Upper lobe of left lung (tissue), 6 donors: ENCODE measurements at regions not wholly inside any gene's neighbourhood (a gene's known extent, or its start where the extent isn't known, plus 50 kb on each side); places are given as distances from the start of the nearest gene placed in this dataset.
A peak's percentile ranks its signal among the peaks of the same experiment; 100 is the strongest.

Experiments
- ATAC-seq, 2 donors: fragments of 200-7000 bp; cut with Tn5 transposase; one replicate each; pipeline ENCODE4 v1.9.1; 2022; ENCODE audit warnings: mild to moderate bottlenecking in 2 of 2, moderate library complexity in 2 of 2; ENCODE audit not compliant: low FRiP score in 2 of 2
- DNase-seq, 2 donors: peaks; one replicate each; pipeline ENCODE4 v3.0.0-alpha.2; 2019 to 2020
- H3K27ac ChIP-seq, 4 donors: fragments of 200-600 bp; sonication (generic); one replicate each; pipeline ENCODE4 v1.5.1; 2016 to 2019
- H3K27me3 ChIP-seq, 4 donors: fragments of 200-600 bp; sonication (generic); one replicate each; pipeline ENCODE4 v1.5.1; 2017 to 2019
- H3K36me3 ChIP-seq, 4 donors: fragments of 200-600 bp; sonication (generic); one replicate each; pipeline ENCODE4 v1.5.1; 2016 to 2019
- H3K4me1 ChIP-seq, 4 donors: fragments of 200-600 bp; sonication (generic); one replicate each; pipeline ENCODE4 v1.5.1; 2018 to 2019
- H3K4me3 ChIP-seq, 4 donors: fragments of 200-600 bp; sonication (generic); one replicate each; pipeline ENCODE4 v1.5.1; 2017 to 2019; ENCODE audit warnings: mild to moderate bottlenecking in 2 of 4, moderate library complexity in 1 of 4
- H3K9me3 ChIP-seq, 4 donors: fragments of 200-600 bp; sonication (generic); one replicate each; pipeline ENCODE4 v1.5.1; 2018 to 2019
- EP300 ChIP-seq, 4 donors: sonication (generic); formaldehyde crosslinking; IDR thresholded peaks; one replicate each; pipeline ENCODE4 v1.5.1; 2017; ENCODE audit warnings: antibody characterized with exemption in 4 of 4, control low read depth in 2 of 4
- POLR2A ChIP-seq, 4 donors: fragments of 450-650 bp; IDR thresholded peaks; one replicate each; pipeline ENCODE4 v1.5.1; 2016 to 2017; ENCODE audit warnings: antibody characterized with exemption in 4 of 4, mild to moderate bottlenecking in 2 of 4
- POLR2AphosphoS5 ChIP-seq, 2 donors: sonication (generic); formaldehyde crosslinking; IDR thresholded peaks; one replicate each; pipeline ENCODE4 v1.5.1; 2017; ENCODE audit warnings: antibody characterized with exemption in 2 of 2
- WGBS, 2 donors: methylation state at CpG; one replicate each; pipeline ENCODE4 v1.1.5; 2017 to 2018; 5-methylcytosine and 5-hydroxymethylcytosine counted together
- TF ChIP-seq, protein P1 (sequence below), 6 experiments: fragments of 450-650 bp in 4 of 6; fragments of 200-600 bp in 2 of 6; sonication (generic) in 2 of 6; IDR thresholded peaks; one replicate each; pipeline ENCODE4 v1.5.1; 2016 to 2019; ENCODE audit warnings: antibody characterized with exemption in 6 of 6
- donor health status: DM: no; HTN: no; CAD: no; lungs with moderate emphysema.
- donor health status: DM: no; HTN: yes; CAD: no; lungs with severe emphysema.

DNA sequence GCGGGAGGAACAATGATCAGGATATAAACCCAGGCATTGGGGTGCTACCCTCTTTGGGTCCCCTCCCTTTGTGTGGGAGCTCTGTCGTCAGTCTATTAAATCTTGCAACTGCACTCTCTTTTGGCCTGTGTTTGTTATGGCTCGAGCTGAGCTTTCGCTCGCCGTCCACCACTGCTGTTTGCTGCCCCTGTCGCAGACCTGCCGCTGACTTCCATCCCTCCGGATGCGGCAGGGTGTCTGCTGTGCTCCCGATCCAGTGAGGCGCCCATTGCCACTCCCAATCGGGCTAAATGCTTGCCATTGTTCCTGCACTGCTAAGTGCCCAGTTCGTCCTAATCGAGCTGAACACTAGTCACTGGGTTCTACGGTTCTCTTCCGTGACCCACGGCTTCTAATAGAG lies 1443.7 kb upstream of the CADM2 start:
- DNase-seq, result peak in 1 of 2 donors; percentile 51
- H3K27ac ChIP-seq, result no peak overlapping the region
- H3K9me3 ChIP-seq, result no peaks in the 10 kb centered on the region
- no peaks in the 10 kb centered on the region for H3K36me3 ChIP-seq
- TF ChIP-seq EP300 (IDR thresholded peaks at IDR 0.05), result no peak
- TF ChIP-seq POLR2A (IDR thresholded peaks at IDR 0.05), result no peak
- TF ChIP-seq, protein P1, sequence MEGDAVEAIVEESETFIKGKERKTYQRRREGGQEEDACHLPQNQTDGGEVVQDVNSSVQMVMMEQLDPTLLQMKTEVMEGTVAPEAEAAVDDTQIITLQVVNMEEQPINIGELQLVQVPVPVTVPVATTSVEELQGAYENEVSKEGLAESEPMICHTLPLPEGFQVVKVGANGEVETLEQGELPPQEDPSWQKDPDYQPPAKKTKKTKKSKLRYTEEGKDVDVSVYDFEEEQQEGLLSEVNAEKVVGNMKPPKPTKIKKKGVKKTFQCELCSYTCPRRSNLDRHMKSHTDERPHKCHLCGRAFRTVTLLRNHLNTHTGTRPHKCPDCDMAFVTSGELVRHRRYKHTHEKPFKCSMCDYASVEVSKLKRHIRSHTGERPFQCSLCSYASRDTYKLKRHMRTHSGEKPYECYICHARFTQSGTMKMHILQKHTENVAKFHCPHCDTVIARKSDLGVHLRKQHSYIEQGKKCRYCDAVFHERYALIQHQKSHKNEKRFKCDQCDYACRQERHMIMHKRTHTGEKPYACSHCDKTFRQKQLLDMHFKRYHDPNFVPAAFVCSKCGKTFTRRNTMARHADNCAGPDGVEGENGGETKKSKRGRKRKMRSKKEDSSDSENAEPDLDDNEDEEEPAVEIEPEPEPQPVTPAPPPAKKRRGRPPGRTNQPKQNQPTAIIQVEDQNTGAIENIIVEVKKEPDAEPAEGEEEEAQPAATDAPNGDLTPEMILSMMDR (IDR thresholded peaks at IDR 0.05), result no peak
- no peak for TF ChIP-seq POLR2AphosphoS5 (IDR thresholded peaks at IDR 0.05)
- no peak overlapping the region for H3K4me3 ChIP-seq
- no peak for ATAC-seq
- WGBS, 2 donors, result 87 to 91% methylated on average over 13 to 18 of the region's 18 CpGs
- H3K4me1 ChIP-seq, result no peaks in the 10 kb centered on the region
- H3K27me3 ChIP-seq, result no peaks in the 10 kb centered on the region

DNA sequence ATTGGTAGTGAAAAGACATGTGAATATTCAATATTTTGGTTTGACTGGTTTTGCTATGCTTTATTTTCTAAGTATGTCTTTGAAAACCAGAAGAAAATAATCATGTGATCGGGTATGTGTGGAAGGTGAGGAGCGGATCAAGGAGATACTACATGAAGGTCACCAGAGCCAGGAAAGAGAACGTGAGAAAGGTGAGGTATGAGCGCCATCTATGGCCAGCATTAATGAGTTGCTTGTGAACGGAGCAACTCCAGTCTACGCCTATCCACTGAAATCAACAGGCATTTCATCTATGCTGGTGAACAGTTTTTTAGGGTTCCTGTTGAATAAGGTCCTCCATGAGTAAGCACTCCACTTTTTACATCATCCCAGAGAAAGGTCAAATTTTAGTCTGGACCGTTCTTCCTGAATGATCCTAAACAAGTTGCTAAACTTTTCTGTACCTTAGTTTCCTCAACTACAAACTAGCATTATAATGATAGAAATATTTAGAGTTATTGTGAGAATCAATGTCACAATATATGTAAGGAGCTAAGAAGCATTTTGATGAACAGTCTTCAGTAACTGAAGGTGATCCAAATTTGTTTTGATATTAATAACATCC lies 1435.2 kb upstream of the CADM2 start:
- ATAC-seq, result peak in 1 of 2 donors; percentile 63
- Histone ChIP-seq H3K27me3 (no peaks in the 10 kb centered on the region), H3K4me1 (no peaks in the 10 kb centered on the region), H3K36me3 (no peaks in the 10 kb centered on the region), H3K9me3 (no peaks in the 10 kb centered on the region), H3K27ac (no peak overlapping the region), H3K4me3 (no peak overlapping the region)
- TF ChIP-seq, protein P1 (IDR thresholded peaks at IDR 0.05), result peak in 3 of 6 experiments; percentile 28 to 45 (median 33)
- no peak for TF ChIP-seq POLR2AphosphoS5 (IDR thresholded peaks at IDR 0.05)
- 9 to 12% methylated on average over 7 of the region's 7 CpGs for WGBS, 2 donors
- DNase-seq, result peak in 1 of 2 donors; percentile 27

DNA sequence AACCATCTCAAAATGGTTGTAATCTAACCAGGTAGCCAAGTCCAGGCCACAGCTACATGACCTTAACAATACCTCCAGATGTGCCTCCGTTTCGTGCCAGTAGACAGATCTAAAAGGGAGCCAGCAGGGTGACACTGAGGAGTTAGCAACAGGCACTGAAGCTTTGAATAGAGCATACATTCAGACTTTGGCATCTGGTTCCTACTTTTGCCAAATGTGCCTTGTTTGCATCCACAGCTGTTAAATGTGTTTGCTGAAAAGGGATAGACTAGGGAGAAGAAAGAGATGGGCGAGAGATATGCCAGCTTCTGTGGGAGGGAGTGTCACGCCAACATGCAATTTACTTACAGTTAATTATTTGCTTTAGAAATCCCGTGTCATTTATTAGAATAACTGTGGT lies 1433.9 kb upstream of the CADM2 start:
- Histone ChIP-seq H3K27me3 (no peaks in the 10 kb centered on the region), H3K9me3 (no peaks in the 10 kb centered on the region), H3K36me3 (no peaks in the 10 kb centered on the region), H3K27ac (no peak overlapping the region), H3K4me3 (no peak overlapping the region), H3K4me1 (no peaks in the 10 kb centered on the region)
- ATAC-seq, result no peak
- DNase-seq, result no peak
- TF ChIP-seq POLR2A (IDR thresholded peaks at IDR 0.05) (no peak), EP300 (IDR thresholded peaks at IDR 0.05) (no peak), POLR2AphosphoS5 (IDR thresholded peaks at IDR 0.05) (no peak)
- TF ChIP-seq, protein P1 (IDR thresholded peaks at IDR 0.05), result no peak
- WGBS, 2 donors, result 56 to 73% methylated on average over 5 of the region's 5 CpGs

DNA sequence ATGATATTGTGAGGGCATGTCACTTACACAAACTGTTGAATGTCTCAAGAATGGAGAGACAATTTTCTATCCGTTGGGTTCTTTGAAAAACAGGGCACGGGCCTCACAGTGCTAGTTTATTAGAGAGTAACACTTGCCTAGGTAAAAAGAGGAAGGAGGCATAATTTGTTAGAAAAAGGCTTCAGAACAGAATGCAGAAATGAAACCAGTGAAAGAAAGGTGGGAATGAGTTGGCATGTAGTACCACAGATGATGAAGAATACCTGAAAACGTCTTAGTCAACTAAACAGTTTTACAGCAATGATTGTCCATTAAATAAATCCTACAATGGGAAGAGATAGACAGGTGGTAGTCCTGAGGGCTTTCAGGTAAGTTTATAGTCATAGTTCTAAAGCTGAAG lies 1399.7 kb upstream of the CADM2 start:
- Histone ChIP-seq H3K36me3 (no peaks in the 10 kb centered on the region), H3K27ac (no peak overlapping the region), H3K9me3 (peaks cover 0 to 4% (median 0%) of the 10 kb centered on the region in 4 donors), H3K27me3 (no peaks in the 10 kb centered on the region), H3K4me1 (no peaks in the 10 kb centered on the region), H3K4me3 (no peak overlapping the region)
- no peak for ATAC-seq
- 78 to 84% methylated on average over 3 of the region's 3 CpGs for WGBS, 2 donors
- TF ChIP-seq POLR2A (IDR thresholded peaks at IDR 0.05) (no peak), EP300 (IDR thresholded peaks at IDR 0.05) (no peak), POLR2AphosphoS5 (IDR thresholded peaks at IDR 0.05) (no peak)
- TF ChIP-seq, protein P1 (IDR thresholded peaks at IDR 0.05), result no peak
- DNase-seq, result no peak

DNA sequence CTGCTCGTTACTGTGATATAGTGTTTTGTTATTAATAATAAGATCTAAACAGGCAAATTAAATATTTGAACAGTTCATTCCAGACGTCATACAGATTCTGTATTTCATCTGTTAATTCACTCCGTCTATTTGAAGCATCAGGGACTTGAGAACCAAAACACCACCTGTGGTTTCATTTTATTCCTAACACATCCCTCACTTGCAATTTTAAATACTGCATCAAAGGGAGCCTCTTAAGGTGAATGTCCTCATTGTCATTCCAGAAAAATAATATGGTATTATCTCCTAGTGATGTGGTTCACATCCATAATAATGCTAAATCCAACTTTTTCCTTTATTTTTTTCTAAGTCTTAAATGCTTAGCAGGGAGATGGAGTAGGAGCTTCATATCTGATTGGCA lies 1390.9 kb upstream of the CADM2 start:
- 18 to 36% methylated on average over 3 of the region's 3 CpGs for WGBS, 2 donors
- Histone ChIP-seq H3K36me3 (no peaks in the 10 kb centered on the region), H3K27ac (no peak overlapping the region), H3K4me1 (no peaks in the 10 kb centered on the region), H3K4me3 (no peak overlapping the region), H3K9me3 (no peaks in the 10 kb centered on the region), H3K27me3 (no peaks in the 10 kb centered on the region)
- ATAC-seq (no peak), DNase-seq (no peak)
- no peak for TF ChIP-seq POLR2A (IDR thresholded peaks at IDR 0.05)
- TF ChIP-seq POLR2AphosphoS5 (IDR thresholded peaks at IDR 0.05), result no peak
- no peak for TF ChIP-seq EP300 (IDR thresholded peaks at IDR 0.05)
- TF ChIP-seq, protein P1 (IDR thresholded peaks at IDR 0.05), result no peak
